ENCODE measurements at regions not wholly inside any gene's neighbourhood (a gene's known extent, or its start where the extent isn't known, plus 50 kb on each side); places are given as distances from the start of the nearest gene placed in this dataset.

DNA sequence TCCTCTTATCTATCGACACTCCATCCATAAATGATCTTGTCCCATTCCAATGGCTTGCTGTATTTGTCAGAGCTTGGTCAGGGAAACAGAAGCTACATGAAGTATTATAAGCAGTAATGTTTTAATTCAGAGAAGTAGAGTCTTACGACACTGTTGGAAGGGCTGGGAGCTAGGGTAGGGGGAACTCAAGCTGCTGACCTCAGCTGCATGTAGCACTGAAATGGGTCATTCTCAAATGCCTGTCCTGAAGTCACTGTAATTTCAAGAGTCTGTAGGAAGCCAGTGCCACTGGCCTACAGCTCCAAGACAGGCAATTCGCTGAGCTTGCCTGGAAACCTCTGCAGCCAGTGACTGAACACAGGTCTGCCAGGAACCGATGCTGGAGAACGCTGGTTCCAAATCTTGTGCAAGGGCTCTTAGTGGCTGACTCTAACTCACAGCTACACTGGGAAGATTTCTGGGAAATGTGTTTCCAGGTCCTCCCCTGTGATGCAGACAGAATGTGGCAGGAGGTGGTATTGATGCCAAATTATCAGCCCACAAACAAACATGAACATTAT is 532.4 kb downstream of the CCDC171 start:
- TF ChIP-seq, protein P1, sequence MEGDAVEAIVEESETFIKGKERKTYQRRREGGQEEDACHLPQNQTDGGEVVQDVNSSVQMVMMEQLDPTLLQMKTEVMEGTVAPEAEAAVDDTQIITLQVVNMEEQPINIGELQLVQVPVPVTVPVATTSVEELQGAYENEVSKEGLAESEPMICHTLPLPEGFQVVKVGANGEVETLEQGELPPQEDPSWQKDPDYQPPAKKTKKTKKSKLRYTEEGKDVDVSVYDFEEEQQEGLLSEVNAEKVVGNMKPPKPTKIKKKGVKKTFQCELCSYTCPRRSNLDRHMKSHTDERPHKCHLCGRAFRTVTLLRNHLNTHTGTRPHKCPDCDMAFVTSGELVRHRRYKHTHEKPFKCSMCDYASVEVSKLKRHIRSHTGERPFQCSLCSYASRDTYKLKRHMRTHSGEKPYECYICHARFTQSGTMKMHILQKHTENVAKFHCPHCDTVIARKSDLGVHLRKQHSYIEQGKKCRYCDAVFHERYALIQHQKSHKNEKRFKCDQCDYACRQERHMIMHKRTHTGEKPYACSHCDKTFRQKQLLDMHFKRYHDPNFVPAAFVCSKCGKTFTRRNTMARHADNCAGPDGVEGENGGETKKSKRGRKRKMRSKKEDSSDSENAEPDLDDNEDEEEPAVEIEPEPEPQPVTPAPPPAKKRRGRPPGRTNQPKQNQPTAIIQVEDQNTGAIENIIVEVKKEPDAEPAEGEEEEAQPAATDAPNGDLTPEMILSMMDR (IDR thresholded peaks at IDR 0.05) = no peak
- no peak for TF ChIP-seq POLR2A (IDR thresholded peaks at IDR 0.05)

Data from ovary (tissue), 3 donors.